ENCODE measurements at regions not wholly inside any gene's neighbourhood (a gene's known extent, or its start where the extent isn't known, plus 50 kb on each side); places are given as distances from the start of the nearest gene placed in this dataset.

GRCh38 chr9:32306006-32306405 is 78.4 kb upstream of the ACO1 start:
- no peak for DNase-seq (ENCODE audit: low read depth)

GRCh38 chr9:32319312-32319929 is 65.0 kb upstream of the ACO1 start:
- no peak for DNase-seq (ENCODE audit: low read depth)

DNA sequence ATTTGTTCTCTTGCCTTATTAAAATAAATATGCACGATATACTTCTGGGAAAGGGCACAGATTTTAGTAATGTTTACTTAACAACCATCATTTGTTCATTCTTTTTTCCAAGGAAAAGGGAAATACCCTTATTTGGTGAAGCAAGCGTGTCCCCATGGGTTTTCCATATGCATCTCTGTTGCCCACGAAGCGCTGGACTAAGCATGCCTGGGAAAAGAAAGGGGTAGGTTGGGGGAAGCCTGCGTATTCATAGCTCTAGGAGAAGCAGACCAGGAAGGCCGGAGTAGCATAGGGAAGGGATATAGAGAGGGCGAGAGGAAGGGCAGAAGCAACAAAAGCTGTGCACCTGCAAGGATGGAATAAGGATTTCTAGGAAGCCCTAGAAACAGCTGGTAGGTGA is 61.8 kb upstream of the ACO1 start:
- no peak for DNase-seq (ENCODE audit: low read depth)

- no peak for DNase-seq (ENCODE audit: low read depth)
Measured at GRCh38 chr9:32326146-32326545, 58.3 kb upstream of the ACO1 start.

- DNase-seq (ENCODE audit: low read depth) = no peak
Measured at GRCh38 chr9:32331240-32331639, 53.2 kb upstream of the ACO1 start.

- no peak for DNase-seq (ENCODE audit: low read depth)
Measured at GRCh38 chr9:32334112-32334511, 50.3 kb upstream of the ACO1 start.
